ENCODE measurements at regions not wholly inside any gene's neighbourhood (a gene's known extent, or its start where the extent isn't known, plus 50 kb on each side); places are given as distances from the start of the nearest gene placed in this dataset.

DNA sequence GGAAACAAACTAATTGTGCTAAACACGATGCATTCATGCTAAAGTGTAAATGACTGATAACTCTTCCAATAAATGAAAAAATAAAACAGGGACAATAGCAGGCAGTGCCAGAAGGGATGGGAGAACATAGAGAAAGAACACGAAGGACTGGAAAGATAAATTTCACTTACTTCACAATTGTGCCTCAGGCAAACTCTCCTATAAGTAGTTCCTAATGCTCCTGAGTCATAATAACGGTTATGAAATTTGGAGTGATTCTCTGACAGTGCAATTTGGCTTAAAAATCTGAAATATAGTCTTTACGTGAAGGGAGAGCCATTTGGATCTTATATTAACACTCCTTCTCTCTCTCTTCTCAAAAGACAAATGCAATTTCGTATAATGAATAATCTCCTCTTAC is 2218.5 kb downstream of the MAT2B start:
- no peak for DNase-seq

GRCh38 chr5:165728425-165728824 is 2223.0 kb downstream of the MAT2B start:
- no peak for DNase-seq

GRCh38 chr5:165735388-165735787 is 2230.0 kb downstream of the MAT2B start:
- DNase-seq, result no peak

- DNase-seq, result no peak
Measured at GRCh38 chr5:165739079-165739741, 2233.8 kb downstream of the MAT2B start.

GRCh38 chr5:165757791-165758190 is 2252.4 kb downstream of the MAT2B start:
- no peak for DNase-seq

GRCh38 chr5:165775111-165775510 is 2269.7 kb downstream of the MAT2B start:
- no peak for DNase-seq

- no peak for DNase-seq
Measured at GRCh38 chr5:165779505-165779904, 2274.1 kb downstream of the MAT2B start.

DNA sequence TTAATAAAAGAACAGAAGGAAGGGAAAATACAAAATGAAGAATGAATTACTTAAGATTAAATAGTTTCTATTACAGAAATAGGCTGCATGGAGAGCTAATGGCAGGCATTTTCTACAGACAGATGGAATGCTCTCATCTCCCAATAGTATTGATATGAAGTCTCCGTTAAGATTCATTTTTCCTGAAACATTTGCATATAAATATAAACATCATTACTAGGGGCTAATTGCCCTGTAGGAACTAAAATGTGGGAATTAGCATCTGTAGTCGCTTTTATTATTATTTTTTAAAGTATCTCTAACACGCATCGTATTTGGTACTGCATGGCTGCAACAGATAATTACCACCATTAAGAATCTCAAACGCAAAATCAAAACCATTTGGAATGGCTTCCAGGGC is 2275.5 kb downstream of the MAT2B start:
- no peak for DNase-seq

DNA sequence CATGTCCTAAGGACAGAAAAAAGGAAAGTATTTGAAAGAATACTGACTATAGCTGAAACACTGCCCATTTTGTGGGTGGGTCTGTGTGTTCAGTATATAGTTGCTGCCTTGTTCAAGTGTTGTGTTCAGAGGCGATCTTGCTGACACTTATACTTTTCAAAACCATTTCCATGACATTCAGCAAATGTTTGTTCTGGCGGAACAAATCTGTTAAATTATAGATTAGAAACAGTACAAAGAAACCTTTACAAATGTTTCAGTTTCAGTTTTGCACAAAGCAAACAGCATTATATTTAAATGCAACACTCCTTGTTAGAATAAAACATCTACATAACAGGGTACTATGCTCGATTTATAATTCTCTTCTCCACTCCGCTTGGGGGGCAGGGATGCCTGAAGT is 2276.3 kb downstream of the MAT2B start:
- no peak for DNase-seq

- no peak for DNase-seq
Measured at GRCh38 chr5:165783024-165783423, 2277.6 kb downstream of the MAT2B start.

- no peak for DNase-seq
Measured at GRCh38 chr5:165786073-165786472, 2280.7 kb downstream of the MAT2B start.

- DNase-seq, result no peak
Measured at GRCh38 chr5:165795073-165795472, 2289.7 kb downstream of the MAT2B start.

DNA sequence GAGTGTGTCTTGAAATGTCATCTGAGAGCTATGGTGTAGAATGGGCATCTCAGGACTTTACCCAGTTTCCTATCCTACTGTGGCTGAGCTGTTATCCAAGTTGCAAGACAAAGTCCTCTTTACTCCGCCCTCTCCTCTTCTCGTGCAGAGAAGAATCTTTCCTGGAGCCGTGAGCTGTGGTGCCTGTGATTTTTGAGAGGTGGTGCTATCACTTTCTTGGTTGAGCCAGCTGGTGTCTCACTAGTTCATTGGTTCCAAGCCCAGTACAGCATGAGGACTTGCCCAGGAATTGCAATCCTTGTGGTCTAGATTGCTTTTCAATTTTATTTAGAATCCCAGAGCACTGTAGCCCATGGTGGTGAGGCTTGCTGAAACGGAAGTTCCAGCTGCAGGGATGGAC is 2300.3 kb downstream of the MAT2B start:
- no peak for DNase-seq

GRCh38 chr5:165808335-165808734 is 2302.9 kb downstream of the MAT2B start:
- DNase-seq, result no peak

DNA sequence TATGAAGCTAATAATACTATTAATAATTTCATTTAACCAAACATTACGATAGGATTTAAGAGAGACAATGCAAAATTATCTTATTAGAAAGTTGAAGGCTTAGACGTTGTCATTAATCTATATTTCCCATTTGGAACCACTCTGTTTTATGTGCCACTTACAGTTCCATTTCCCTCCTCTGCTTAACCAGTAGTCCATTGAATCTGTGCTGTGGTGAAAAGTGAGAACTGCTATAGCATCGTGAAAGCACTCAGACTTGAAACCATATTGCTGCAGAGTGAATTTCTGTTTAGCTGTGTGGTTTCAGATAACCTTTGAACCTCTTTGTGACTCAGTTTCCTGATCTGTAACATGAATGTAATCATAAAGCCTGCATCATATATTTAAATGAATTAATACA is 2304.5 kb downstream of the MAT2B start:
- no peak for DNase-seq

- no peak for DNase-seq
Measured at GRCh38 chr5:165829504-165829903, 2324.1 kb downstream of the MAT2B start.

GRCh38 chr5:165834891-165835290 is 2329.5 kb downstream of the MAT2B start:
- DNase-seq, result no peak

GRCh38 chr5:165836046-165836445 is 2330.6 kb downstream of the MAT2B start:
- DNase-seq, result no peak

DNA sequence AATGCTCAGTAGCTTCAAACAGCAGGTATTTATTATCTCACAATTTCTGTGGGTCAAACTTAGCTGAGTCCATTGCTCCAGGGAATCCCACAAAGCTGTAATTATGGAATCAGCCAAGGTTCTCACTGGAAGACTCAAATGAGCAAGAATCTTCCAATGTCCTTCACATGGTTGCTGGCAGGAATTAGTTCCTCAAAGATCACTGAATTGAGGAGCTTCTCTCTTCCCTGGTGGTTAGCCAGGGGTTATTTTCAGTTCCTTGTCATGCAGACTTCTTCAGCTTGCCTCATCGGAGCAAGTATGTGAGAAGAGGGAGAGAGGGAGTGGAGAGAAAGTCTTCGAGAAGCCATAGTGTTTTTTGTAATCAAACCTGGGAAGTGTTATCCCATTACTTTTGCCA is 2331.9 kb downstream of the MAT2B start:
- no peak for DNase-seq

DNA sequence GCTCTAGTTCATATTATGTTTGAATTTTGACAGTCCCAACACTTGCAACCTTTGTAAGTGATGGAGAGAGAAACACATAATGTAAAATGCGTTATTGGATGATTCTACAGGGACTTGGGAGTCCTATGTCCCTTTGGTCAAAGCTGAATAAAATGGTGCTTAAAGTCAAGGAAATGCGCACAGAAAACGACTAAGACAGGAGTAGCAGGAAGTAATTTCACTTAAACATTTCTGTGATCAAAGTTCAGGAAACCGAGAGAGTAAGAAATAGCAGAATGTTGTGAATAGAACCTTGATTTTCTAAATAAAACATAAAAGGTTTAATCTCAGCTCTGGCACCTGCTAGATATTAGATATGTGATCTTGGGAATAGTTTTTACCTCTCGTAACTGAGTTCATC is 2339.2 kb downstream of the MAT2B start:
- DNase-seq, result no peak

- no peak for DNase-seq
Measured at GRCh38 chr5:165858118-165858517, 2352.7 kb downstream of the MAT2B start.

DNA sequence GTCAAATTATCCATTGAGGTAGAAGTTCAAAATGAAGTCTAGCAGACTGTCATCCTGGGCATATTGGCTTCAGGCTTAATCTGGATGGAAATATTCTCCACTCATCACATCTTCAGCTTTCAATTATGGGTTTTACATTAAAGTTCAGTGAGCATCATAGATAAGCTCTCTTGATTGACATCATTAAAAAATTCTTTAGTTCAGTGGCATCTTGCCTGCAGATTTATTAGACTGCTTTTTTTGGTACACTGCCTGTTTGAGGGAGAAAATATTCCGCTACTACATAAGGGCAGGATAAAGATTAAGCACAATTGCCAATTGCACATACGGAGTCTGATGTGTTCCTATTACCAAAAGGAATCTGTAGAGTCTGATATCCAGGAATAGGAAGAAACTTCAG is 2353.8 kb downstream of the MAT2B start:
- DNase-seq, result no peak

GRCh38 chr5:165863239-165863638 is 2357.8 kb downstream of the MAT2B start:
- DNase-seq, result no peak

GRCh38 chr5:165871291-165871690 is 2365.9 kb downstream of the MAT2B start:
- no peak for DNase-seq

GRCh38 chr5:165874851-165875250 is 2369.4 kb downstream of the MAT2B start:
- DNase-seq, result no peak
